CD4-positive, CD25-positive, alpha-beta regulatory T cell (primary cell): ENCODE measurements at regions not wholly inside any gene's neighbourhood (a gene's known extent, or its start where the extent isn't known, plus 50 kb on each side); places are given as distances from the start of the nearest gene placed in this dataset.

Experiments
- ATAC-seq, 2 donors: fragments of 150-1000 bp; cut with Tn5 transposase; one replicate each; pipeline ENCODE4 v1.10.0; 2021; ENCODE audit warnings: low read depth in 2 of 2, moderate number of reproducible peaks in 2 of 2, moderate library complexity in 1 of 2
- DNase-seq, 3 donors: peaks; one replicate each; pipeline versions ENCODE4 v3.0.0 to v3.0.0-alpha.2; 2012 to 2022; ENCODE audit warnings: mixed read lengths in 1 of 3
- H3K27ac ChIP-seq: one replicate; pipeline ENCODE4 v1.7.0; 2013; ENCODE audit warnings: mild to moderate bottlenecking, low read length; ENCODE audit not compliant: insufficient read depth, poor library complexity, severe bottlenecking
- H3K27me3 ChIP-seq: one replicate; pipeline ENCODE4 v1.7.0; 2013; ENCODE audit warnings: low read length; ENCODE audit not compliant: control insufficient read depth, insufficient read depth
- H3K36me3 ChIP-seq: one replicate; pipeline ENCODE4 v1.7.0; 2013; ENCODE audit warnings: mild to moderate bottlenecking, low read length, moderate library complexity; ENCODE audit not compliant: control insufficient read depth, insufficient read depth
- H3K4me1 ChIP-seq: 2 replicates; pipeline ENCODE4 v1.7.0; 2013; ENCODE audit warnings: mild to moderate bottlenecking, low read length; ENCODE audit not compliant: insufficient read depth, control insufficient read depth, poor library complexity, severe bottlenecking
- H3K4me3 ChIP-seq: one replicate; pipeline ENCODE4 v1.7.0; 2013; ENCODE audit warnings: low read depth, mild to moderate bottlenecking, low read length, moderate library complexity
- H3K9me3 ChIP-seq, 2 experiments: 1 replicate in 1 of 2; 2 replicates in 1 of 2; pipeline ENCODE4 v1.7.0; 2013; ENCODE audit warnings: low read length in 2 of 2, mild to moderate bottlenecking in 1 of 2, moderate library complexity in 1 of 2; ENCODE audit not compliant: control insufficient read depth in 2 of 2
- H3K27ac Mint-ChIP-seq, 3 donors: one replicate each; pipeline ENCODE4 v1.8.0; 2020 to 2022; ENCODE audit warnings: mild to moderate bottlenecking in 3 of 3, mixed read lengths in 3 of 3, moderate library complexity in 2 of 3
- H3K27me3 Mint-ChIP-seq: one replicate; pipeline ENCODE4 v1.8.0; 2022; ENCODE audit warnings: mild to moderate bottlenecking, mixed read lengths
- H3K36me3 Mint-ChIP-seq: one replicate; pipeline ENCODE4 v1.8.0; 2020; ENCODE audit warnings: mixed read lengths
- H3K4me1 Mint-ChIP-seq, 4 donors: one replicate each; pipeline ENCODE4 v1.8.0; 2020 to 2022; ENCODE audit warnings: mixed read lengths in 4 of 4, mild to moderate bottlenecking in 1 of 4
- H3K4me3 Mint-ChIP-seq, 4 donors: one replicate each; pipeline ENCODE4 v1.8.0; 2020 to 2022; ENCODE audit warnings: mild to moderate bottlenecking in 4 of 4, mixed read lengths in 4 of 4, moderate library complexity in 3 of 4
- H3K9me3 Mint-ChIP-seq, 7 donors: one replicate each; pipeline ENCODE4 v1.8.0; 2020 to 2022; ENCODE audit warnings: mixed read lengths in 7 of 7, mild to moderate bottlenecking in 3 of 7, moderate library complexity in 2 of 7

- Histone ChIP-seq H3K27me3 (no peaks in the 10 kb centered on the region), H3K27ac (no peak overlapping the region), H3K4me3 (no peak overlapping the region), H3K9me3 (peaks cover 4 to 13% of the 10 kb centered on the region in 2 experiments), H3K36me3 (no peaks in the 10 kb centered on the region), H3K4me1 (no peaks in the 10 kb centered on the region)
- H3K36me3 Mint-ChIP-seq = peaks cover 4% of the 10 kb centered on the region
- no peak overlapping the region for H3K27ac Mint-ChIP-seq
- H3K27me3 Mint-ChIP-seq = no peaks in the 10 kb centered on the region
- no peak overlapping the region for H3K4me3 Mint-ChIP-seq
- ATAC-seq (no peak), DNase-seq (no peak)
- peaks cover 0 to 38% (median 11%) of the 10 kb centered on the region in 7 donors for H3K9me3 Mint-ChIP-seq
- H3K4me1 Mint-ChIP-seq = no peaks in the 10 kb centered on the region
Measured at GRCh38 chr16:35255186-35255803, 1795.9 kb downstream of the TP53TG3F start.

- Histone ChIP-seq H3K9me3 (peaks cover 4 to 13% of the 10 kb centered on the region in 2 experiments), H3K27ac (no peak overlapping the region), H3K4me3 (no peak overlapping the region), H3K36me3 (no peaks in the 10 kb centered on the region), H3K27me3 (no peaks in the 10 kb centered on the region), H3K4me1 (no peaks in the 10 kb centered on the region)
- Mint-ChIP-seq H3K4me3 (no peak overlapping the region), H3K27me3 (no peaks in the 10 kb centered on the region), H3K9me3 (peaks cover 0 to 38% (median 15%) of the 10 kb centered on the region in 7 donors), H3K36me3 (peaks cover 4% of the 10 kb centered on the region), H3K4me1 (no peaks in the 10 kb centered on the region), H3K27ac (no peak overlapping the region)
- no peak for DNase-seq
- no peak for ATAC-seq
Measured at GRCh38 chr16:35255816-35256215, 1796.4 kb downstream of the TP53TG3F start.

GRCh38 chr16:35258381-35258780 lies 1799.0 kb downstream of the TP53TG3F start:
- Mint-ChIP-seq H3K9me3 (peaks cover 0 to 37% (median 15%) of the 10 kb centered on the region in 7 donors), H3K27me3 (no peaks in the 10 kb centered on the region), H3K4me3 (no peak overlapping the region), H3K36me3 (peaks cover 4% of the 10 kb centered on the region), H3K4me1 (no peaks in the 10 kb centered on the region), H3K27ac (no peak overlapping the region)
- no peak for DNase-seq
- Histone ChIP-seq H3K4me1 (no peaks in the 10 kb centered on the region), H3K27me3 (no peaks in the 10 kb centered on the region), H3K36me3 (no peaks in the 10 kb centered on the region), H3K9me3 (peaks cover 4 to 9% of the 10 kb centered on the region in 2 experiments), H3K27ac (no peak overlapping the region), H3K4me3 (no peak overlapping the region)
- no peak for ATAC-seq

- DNase-seq (no peak), ATAC-seq (no peak)
- H3K9me3 Mint-ChIP-seq = peaks cover 0 to 28% (median 9%) of the 10 kb centered on the region in 7 donors
- H3K9me3 ChIP-seq = peaks cover 0 to 17% of the 10 kb centered on the region in 2 experiments
- H3K36me3 ChIP-seq = no peaks in the 10 kb centered on the region
- no peaks in the 10 kb centered on the region for H3K4me1 ChIP-seq
- no peaks in the 10 kb centered on the region for H3K4me1 Mint-ChIP-seq
- no peak overlapping the region for H3K27ac ChIP-seq
- H3K27ac Mint-ChIP-seq = no peak overlapping the region
- no peaks in the 10 kb centered on the region for H3K36me3 Mint-ChIP-seq
- H3K4me3 ChIP-seq = no peak overlapping the region
- H3K27me3 Mint-ChIP-seq = no peaks in the 10 kb centered on the region
- no peak overlapping the region for H3K4me3 Mint-ChIP-seq
- H3K27me3 ChIP-seq = no peaks in the 10 kb centered on the region
Measured at GRCh38 chr16:35295856-35296255, 1836.4 kb downstream of the TP53TG3F start.

GRCh38 chr16:35296962-35297653 lies 1837.7 kb downstream of the TP53TG3F start:
- Histone ChIP-seq H3K4me3 (no peak overlapping the region), H3K27me3 (no peaks in the 10 kb centered on the region), H3K27ac (no peak overlapping the region), H3K4me1 (no peaks in the 10 kb centered on the region), H3K9me3 (peaks cover 0 to 17% of the 10 kb centered on the region in 2 experiments), H3K36me3 (no peaks in the 10 kb centered on the region)
- ATAC-seq (no peak), DNase-seq (no peak)
- H3K27ac Mint-ChIP-seq = no peak overlapping the region
- H3K27me3 Mint-ChIP-seq = no peaks in the 10 kb centered on the region
- H3K4me1 Mint-ChIP-seq = no peaks in the 10 kb centered on the region
- H3K36me3 Mint-ChIP-seq = no peaks in the 10 kb centered on the region
- H3K9me3 Mint-ChIP-seq = peaks cover 0 to 21% (median 9%) of the 10 kb centered on the region in 7 donors
- no peak overlapping the region for H3K4me3 Mint-ChIP-seq

GRCh38 chr16:35298460-35299243 lies 1839.2 kb downstream of the TP53TG3F start:
- no peak overlapping the region for H3K27ac ChIP-seq
- Mint-ChIP-seq H3K27me3 (no peaks in the 10 kb centered on the region), H3K4me1 (no peaks in the 10 kb centered on the region), H3K36me3 (no peaks in the 10 kb centered on the region), H3K27ac (no peak overlapping the region), H3K9me3 (peaks cover 0 to 24% (median 9%) of the 10 kb centered on the region in 7 donors), H3K4me3 (no peak overlapping the region)
- H3K4me3 ChIP-seq = no peak overlapping the region
- H3K27me3 ChIP-seq = no peaks in the 10 kb centered on the region
- peaks cover 0 to 22% of the 10 kb centered on the region in 2 experiments for H3K9me3 ChIP-seq
- no peaks in the 10 kb centered on the region for H3K36me3 ChIP-seq
- no peaks in the 10 kb centered on the region for H3K4me1 ChIP-seq
- no peak for DNase-seq
- no peak for ATAC-seq

GRCh38 chr16:35302859-35303258 lies 1843.4 kb downstream of the TP53TG3F start:
- no peak for ATAC-seq
- peaks cover 4 to 46% (median 14%) of the 10 kb centered on the region in 7 donors for H3K9me3 Mint-ChIP-seq
- peaks cover 0 to 21% of the 10 kb centered on the region in 2 experiments for H3K9me3 ChIP-seq

More at GRCh38 chr16:35302859-35303258, 1843.4 kb downstream of the TP53TG3F start:
- Histone ChIP-seq H3K4me1 (no peaks in the 10 kb centered on the region), H3K27ac (no peak overlapping the region), H3K36me3 (no peaks in the 10 kb centered on the region), H3K4me3 (no peak overlapping the region), H3K27me3 (no peaks in the 10 kb centered on the region)
- H3K27me3 Mint-ChIP-seq = no peaks in the 10 kb centered on the region
- H3K36me3 Mint-ChIP-seq = no peaks in the 10 kb centered on the region
- DNase-seq = no peak
- no peaks in the 10 kb centered on the region for H3K4me1 Mint-ChIP-seq
- H3K4me3 Mint-ChIP-seq = no peak overlapping the region
- no peak overlapping the region for H3K27ac Mint-ChIP-seq
